K562 (cell line): ENCODE measurements at regions not wholly inside any gene's neighbourhood (a gene's known extent, or its start where the extent isn't known, plus 50 kb on each side); places are given as distances from the start of the nearest gene placed in this dataset.

Experiments
- CHD2 ChIP-seq: IDR thresholded peaks from 2 replicates; pipeline ENCODE4 v1.6.1; 2011; ENCODE audit warnings: low read depth, low read length
- SMAD3 ChIP-seq: fragments of 450-650 bp; formaldehyde crosslinking; conservative IDR thresholded peaks from 2 replicates; pipeline ENCODE4 v1.4.0; 2020; ENCODE audit warnings: mild to moderate bottlenecking

GRCh38 chr1:172931761-172932160, 119.0 kb downstream of the TNFSF18 start:
- TF ChIP-seq CHD2 (no peak), SMAD3 (CRISPR knock-in tag) (no peak)
